Hepatocyte (in vitro differentiated cells): ENCODE measurements at regions not wholly inside any gene's neighbourhood (a gene's known extent, or its start where the extent isn't known, plus 50 kb on each side); places are given as distances from the start of the nearest gene placed in this dataset.

ENCODE experiments used
- DNase-seq: peaks from one replicate; pipeline ENCODE4 v3.0.0-alpha.2; 2016; ENCODE audit warnings: low spot score
- H2AFZ ChIP-seq: fragments of 200-600 bp; sonication (generic); 2 replicates; pipeline ENCODE4 v1.6.0; 2016; ENCODE audit warnings: antibody characterized with exemption, mild to moderate bottlenecking
- H3K27ac ChIP-seq: fragments of 200-600 bp; sonication (generic); 2 replicates; pipeline ENCODE4 v1.5.1; 2016; ENCODE audit warnings: mild to moderate bottlenecking
- H3K27me3 ChIP-seq: fragments of 200-600 bp; sonication (generic); 2 replicates; pipeline ENCODE4 v1.6.1; 2016
- H3K36me3 ChIP-seq: fragments of 200-600 bp; sonication (generic); replicated peaks from 2 replicates; pipeline ENCODE4 v1.5.1; 2016; ENCODE audit warnings: low read depth; ENCODE audit not compliant: insufficient read depth
- H3K4me1 ChIP-seq: fragments of 200-600 bp; sonication (generic); 2 replicates; pipeline ENCODE4 v1.5.1; 2016; ENCODE audit warnings: mild to moderate bottlenecking, moderate library complexity; ENCODE audit not compliant: insufficient read depth
- H3K4me2 ChIP-seq: fragments of 200-600 bp; sonication (generic); 2 replicates; pipeline ENCODE4 v1.6.0; 2016
- H3K4me3 ChIP-seq: fragments of 200-600 bp; sonication (generic); 2 replicates; pipeline ENCODE4 v1.5.1; 2016; ENCODE audit warnings: mild to moderate bottlenecking
- H3K79me2 ChIP-seq: fragments of 200-600 bp; sonication (generic); 2 replicates; pipeline ENCODE4 v1.6.0; 2017; ENCODE audit warnings: mild to moderate bottlenecking
- H3K9me2 ChIP-seq: fragments of 200-600 bp; sonication (generic); replicated peaks from 2 replicates; pipeline ENCODE4 v1.6.0; 2017; ENCODE audit warnings: mild to moderate bottlenecking; ENCODE audit not compliant: insufficient read depth
- H3K9me3 ChIP-seq: fragments of 200-600 bp; sonication (generic); 2 replicates; pipeline ENCODE4 v1.5.1; 2016; ENCODE audit warnings: low read depth, mild to moderate bottlenecking
- H4K20me1 ChIP-seq: fragments of 200-600 bp; sonication (generic); 2 replicates; pipeline ENCODE4 v1.6.0; 2016; ENCODE audit warnings: mild to moderate bottlenecking; ENCODE audit not compliant: insufficient read depth, poor library complexity, severe bottlenecking
- EZH2 ChIP-seq: fragments of 200-600 bp; sonication (generic); IDR thresholded peaks from 2 replicates; pipeline ENCODE4 v1.6.1; 2016; ENCODE audit warnings: antibody characterized with exemption, mild to moderate bottlenecking, borderline replicate concordance
- EZH2phosphoT487 ChIP-seq: fragments of 200-600 bp; sonication (generic); IDR thresholded peaks from one replicate; pipeline ENCODE4 v1.6.1; 2018; ENCODE audit warnings: antibody characterized with exemption, mild to moderate bottlenecking, low read depth, moderate library complexity; ENCODE audit not compliant: unreplicated experiment, severe bottlenecking
- WGBS: methylation state at CpG from one replicate; pipeline ENCODE4 v1.1.6; 2016; ENCODE audit warnings: low lambda C conversion rate; ENCODE audit errors: missing lambda C conversion rate; 5-methylcytosine and 5-hydroxymethylcytosine counted together
- TF ChIP-seq, protein P1 (sequence below): fragments of 200-600 bp; sonication (generic); IDR thresholded peaks from 2 replicates; pipeline ENCODE4 v1.5.1; 2016; ENCODE audit warnings: antibody characterized with exemption, mild to moderate bottlenecking; ENCODE audit not compliant: poor library complexity

DNA sequence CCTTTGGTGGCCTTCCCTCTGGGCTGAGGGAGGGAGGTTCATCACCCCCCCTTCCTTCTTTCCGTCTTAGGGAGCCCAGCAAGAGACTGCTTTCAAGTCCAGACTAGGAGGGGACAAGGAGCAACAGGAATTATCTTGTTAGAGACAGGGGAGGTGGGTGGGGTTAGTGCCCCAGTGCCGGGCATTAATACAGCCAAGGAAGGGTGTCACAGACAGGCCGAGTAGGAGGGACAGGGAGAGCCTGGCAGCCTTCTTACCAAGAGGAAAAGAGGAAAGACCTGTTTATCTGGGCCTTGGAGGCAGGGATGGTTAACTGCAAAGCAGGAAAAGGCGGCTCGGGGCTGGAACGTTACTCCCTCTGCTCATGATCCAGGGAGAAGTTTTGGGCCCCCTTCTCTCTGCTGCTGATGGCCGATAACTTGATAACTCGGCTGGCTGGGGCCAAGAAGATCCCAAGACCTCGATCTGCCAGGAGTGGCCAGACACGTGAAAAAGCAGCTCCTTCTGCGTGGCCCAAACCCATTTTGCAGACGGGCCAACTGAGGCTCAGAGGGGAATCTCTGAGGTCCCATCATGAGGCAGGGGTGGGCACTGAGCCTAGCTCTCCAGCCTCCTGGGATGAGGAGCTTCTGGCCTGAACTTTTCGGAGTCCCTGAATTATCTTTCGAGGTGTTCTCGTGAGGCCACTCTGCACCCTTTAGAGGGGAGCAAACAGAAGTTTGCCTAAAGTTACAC is 79.3 kb downstream of the PTPRS start:
- no peaks in the 10 kb centered on the region for H3K9me3 ChIP-seq
- no peaks in the 10 kb centered on the region for H3K27me3 ChIP-seq
- no peak overlapping the region for H2AFZ ChIP-seq
- DNase-seq: no peak
- no peak overlapping the region for H3K4me3 ChIP-seq
- H3K27ac ChIP-seq: no peak overlapping the region
- H3K4me2 ChIP-seq: no peak overlapping the region
- no peaks in the 10 kb centered on the region for H4K20me1 ChIP-seq
- H3K4me1 ChIP-seq: no peaks in the 10 kb centered on the region
- H3K79me2 ChIP-seq: no peaks in the 10 kb centered on the region
- TF ChIP-seq, protein P1, sequence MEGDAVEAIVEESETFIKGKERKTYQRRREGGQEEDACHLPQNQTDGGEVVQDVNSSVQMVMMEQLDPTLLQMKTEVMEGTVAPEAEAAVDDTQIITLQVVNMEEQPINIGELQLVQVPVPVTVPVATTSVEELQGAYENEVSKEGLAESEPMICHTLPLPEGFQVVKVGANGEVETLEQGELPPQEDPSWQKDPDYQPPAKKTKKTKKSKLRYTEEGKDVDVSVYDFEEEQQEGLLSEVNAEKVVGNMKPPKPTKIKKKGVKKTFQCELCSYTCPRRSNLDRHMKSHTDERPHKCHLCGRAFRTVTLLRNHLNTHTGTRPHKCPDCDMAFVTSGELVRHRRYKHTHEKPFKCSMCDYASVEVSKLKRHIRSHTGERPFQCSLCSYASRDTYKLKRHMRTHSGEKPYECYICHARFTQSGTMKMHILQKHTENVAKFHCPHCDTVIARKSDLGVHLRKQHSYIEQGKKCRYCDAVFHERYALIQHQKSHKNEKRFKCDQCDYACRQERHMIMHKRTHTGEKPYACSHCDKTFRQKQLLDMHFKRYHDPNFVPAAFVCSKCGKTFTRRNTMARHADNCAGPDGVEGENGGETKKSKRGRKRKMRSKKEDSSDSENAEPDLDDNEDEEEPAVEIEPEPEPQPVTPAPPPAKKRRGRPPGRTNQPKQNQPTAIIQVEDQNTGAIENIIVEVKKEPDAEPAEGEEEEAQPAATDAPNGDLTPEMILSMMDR: no peak
- no peak for TF ChIP-seq EZH2
- TF ChIP-seq EZH2phosphoT487: no peak
- no peaks in the 10 kb centered on the region for H3K9me2 ChIP-seq
- H3K36me3 ChIP-seq: no peaks in the 10 kb centered on the region
- WGBS: 79% methylated on average over 15 of the region's 15 CpGs

DNA sequence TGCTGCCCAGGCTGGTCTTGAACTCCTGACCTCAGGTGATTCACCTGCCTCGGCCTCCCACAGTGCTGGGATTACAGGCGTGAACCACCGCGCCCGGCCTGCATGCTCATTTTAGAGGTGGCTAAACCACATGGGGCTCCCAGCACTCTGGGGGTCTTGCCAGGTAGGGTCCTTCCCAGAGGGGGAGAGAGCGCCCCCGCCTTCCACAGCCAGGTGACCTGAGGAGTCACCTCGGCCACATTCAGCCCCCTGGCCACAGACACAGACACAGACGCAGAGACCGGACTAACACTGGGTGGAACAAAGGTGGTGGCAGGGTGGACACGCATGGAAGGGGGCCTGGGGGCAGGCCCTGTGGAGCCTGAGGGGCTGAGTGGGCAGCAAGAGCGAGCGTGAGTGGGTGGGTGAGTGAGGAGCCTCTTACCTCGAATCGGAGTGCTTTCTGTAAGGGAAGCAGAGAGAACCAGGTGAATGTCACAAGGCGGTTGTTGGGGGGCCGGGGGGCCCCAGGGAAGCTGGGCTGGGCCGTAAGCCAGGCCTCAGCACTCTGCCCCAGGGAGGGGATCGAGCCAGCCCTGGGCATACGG is 80.1 kb downstream of the PTPRS start:
- no peak for DNase-seq
- WGBS: 95% methylated on average over 18 of the region's 20 CpGs
- Histone ChIP-seq H3K9me3 (peaks cover 4% of the 10 kb centered on the region), H3K4me3 (no peak overlapping the region), H2AFZ (no peak overlapping the region), H3K79me2 (no peaks in the 10 kb centered on the region), H3K9me2 (no peaks in the 10 kb centered on the region), H4K20me1 (no peaks in the 10 kb centered on the region), H3K4me2 (no peak overlapping the region), H3K27me3 (no peaks in the 10 kb centered on the region), H3K4me1 (no peaks in the 10 kb centered on the region), H3K27ac (no peak overlapping the region), H3K36me3 (no peaks in the 10 kb centered on the region)
- TF ChIP-seq, protein P1: no peak
- no peak for TF ChIP-seq EZH2phosphoT487
- no peak for TF ChIP-seq EZH2

DNA sequence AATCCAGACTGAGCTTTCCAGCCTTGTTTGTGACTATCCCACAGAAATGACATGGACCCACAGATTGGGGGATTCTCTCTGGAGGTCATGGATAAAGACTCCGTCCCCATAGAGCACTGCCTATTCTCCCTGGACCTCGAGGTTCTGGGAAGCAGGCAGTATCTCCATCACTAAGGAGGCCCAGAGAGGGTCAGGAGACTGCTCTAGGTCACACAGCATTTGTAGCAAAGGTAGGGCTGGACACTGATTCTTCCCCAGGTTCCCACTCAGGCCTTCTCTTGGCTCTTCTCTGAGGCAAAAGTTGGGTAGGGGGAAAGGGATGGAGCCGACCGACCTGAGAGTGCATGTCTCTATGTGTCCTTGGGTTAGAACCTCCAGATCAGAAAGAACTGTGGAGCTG is 80.9 kb downstream of the PTPRS start:
- no peaks in the 10 kb centered on the region for H3K36me3 ChIP-seq
- H3K4me3 ChIP-seq: no peak overlapping the region
- H3K9me2 ChIP-seq: no peaks in the 10 kb centered on the region
- no peaks in the 10 kb centered on the region for H3K4me1 ChIP-seq
- H3K79me2 ChIP-seq: no peaks in the 10 kb centered on the region
- no peaks in the 10 kb centered on the region for H4K20me1 ChIP-seq
- no peak overlapping the region for H2AFZ ChIP-seq
- 99% methylated on average over 4 of the region's 4 CpGs for WGBS
- no peak overlapping the region for H3K27ac ChIP-seq
- H3K9me3 ChIP-seq: peaks cover 4% of the 10 kb centered on the region
- TF ChIP-seq EZH2phosphoT487: no peak
- TF ChIP-seq, protein P1: no peak
- TF ChIP-seq EZH2: no peak
- H3K27me3 ChIP-seq: no peaks in the 10 kb centered on the region
- DNase-seq: no peak
- no peak overlapping the region for H3K4me2 ChIP-seq
